BLaER1 treated with 17β-estradiol and CSF1 and Interleukin-3, amounts not matched to agents 10 nM and 100 nM (cell line): ENCODE measurements at regions not wholly inside any gene's neighbourhood (a gene's known extent, or its start where the extent isn't known, plus 50 kb on each side); places are given as distances from the start of the nearest gene placed in this dataset.
A peak's percentile ranks its signal among the peaks of the same experiment; 100 is the strongest.

Experiments used
- H3K27ac ChIP-seq, 11 experiments: shearing (Covaris generic); formaldehyde crosslinking; 2 replicates each; pipeline ENCODE4 v1.8.1; 2022
- H3K27me3 ChIP-seq, 11 experiments: shearing (Covaris generic); formaldehyde crosslinking; 2 replicates each; pipeline ENCODE4 v1.8.1; 2022
- H3K36me3 ChIP-seq, 11 experiments: shearing (Covaris generic); formaldehyde crosslinking; 2 replicates each; pipeline ENCODE4 v1.8.1; 2022
- H3K4me1 ChIP-seq, 10 experiments: shearing (Covaris generic); formaldehyde crosslinking; 2 replicates each; pipeline ENCODE4 v1.8.1; 2022
- H3K4me2 ChIP-seq, 11 experiments: shearing (Covaris generic); formaldehyde crosslinking; 2 replicates each; pipeline ENCODE4 v1.8.1; 2022
- H3K4me3 ChIP-seq, 10 experiments: shearing (Covaris generic); formaldehyde crosslinking; 2 replicates each; pipeline ENCODE4 v1.8.1; 2022
- H3K9ac ChIP-seq, 11 experiments: shearing (Covaris generic); formaldehyde crosslinking; 2 replicates each; pipeline ENCODE4 v1.8.1; 2022
- H3K9me3 ChIP-seq, 11 experiments: shearing (Covaris generic); formaldehyde crosslinking; replicated peaks in 1 of 11; 2 replicates each; pipeline ENCODE4 v1.8.1; 2022
- H4K20me1 ChIP-seq, 11 experiments: shearing (Covaris generic); formaldehyde crosslinking; 2 replicates each; pipeline ENCODE4 v1.8.1; 2022
- Cebpa-rat ChIP-seq, 11 experiments: shearing (Covaris generic); IDR thresholded peaks; 2 replicates each; pipeline ENCODE4 v1.8.1; 2022

GRCh38 chr5:125497651-125498050 is 751.2 kb upstream of the ZNF608 start:
- H3K9ac ChIP-seq = no peak overlapping the region
- TF ChIP-seq Cebpa-rat (IDR thresholded peaks at IDR 0.05) = no peak
- H3K4me1 ChIP-seq = no peaks in the 10 kb centered on the region
- H3K27me3 ChIP-seq = no peaks in the 10 kb centered on the region
- no peaks in the 10 kb centered on the region for H4K20me1 ChIP-seq
- H3K36me3 ChIP-seq = no peaks in the 10 kb centered on the region
- H3K27ac ChIP-seq = no peak overlapping the region
- H3K4me3 ChIP-seq = no peak overlapping the region
- no peak overlapping the region for H3K4me2 ChIP-seq
- H3K9me3 ChIP-seq = 0 out of 22 replicates have a peak, but pooled peaks cover 0 to 3% (median 0%) of the 10 kb centered on the region in 11 experiments

GRCh38 chr5:125499636-125500332 is 753.3 kb upstream of the ZNF608 start:
- Histone ChIP-seq H3K36me3 (no peaks in the 10 kb centered on the region), H3K4me2 (no peak overlapping the region), H3K27me3 (no peaks in the 10 kb centered on the region), H4K20me1 (no peaks in the 10 kb centered on the region), H3K9me3 (no peaks in the 10 kb centered on the region), H3K27ac (no peak overlapping the region), H3K4me3 (no peak overlapping the region), H3K4me1 (no peaks in the 10 kb centered on the region), H3K9ac (no peak overlapping the region)
- no peak for TF ChIP-seq Cebpa-rat (IDR thresholded peaks at IDR 0.05)

DNA sequence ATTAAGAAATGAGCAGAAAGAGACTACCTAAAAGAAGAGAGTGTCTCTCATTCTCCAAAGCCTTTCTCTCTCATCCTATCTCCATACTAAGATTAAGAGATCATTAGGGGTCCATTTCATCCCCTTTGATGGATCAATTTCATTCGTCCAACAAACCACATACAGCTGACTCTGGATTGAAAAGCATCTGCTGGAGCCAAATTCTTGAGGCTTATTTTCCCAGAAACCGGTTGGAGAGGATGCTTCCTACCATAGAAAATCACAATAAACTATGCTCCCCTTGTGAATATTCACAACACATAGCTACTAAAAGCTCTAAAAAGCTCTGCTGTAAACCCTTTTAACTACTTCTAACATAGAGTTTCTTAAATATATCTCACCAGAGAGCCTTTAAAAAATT is 755.0 kb upstream of the ZNF608 start:
- Histone ChIP-seq H3K27me3 (no peaks in the 10 kb centered on the region), H3K9ac (no peak overlapping the region), H3K27ac (no peak overlapping the region), H3K9me3 (no peaks in the 10 kb centered on the region), H3K4me1 (no peaks in the 10 kb centered on the region), H3K36me3 (no peaks in the 10 kb centered on the region), H3K4me3 (no peak overlapping the region), H3K4me2 (no peak overlapping the region), H4K20me1 (no peaks in the 10 kb centered on the region)
- no peak for TF ChIP-seq Cebpa-rat (IDR thresholded peaks at IDR 0.05)

DNA sequence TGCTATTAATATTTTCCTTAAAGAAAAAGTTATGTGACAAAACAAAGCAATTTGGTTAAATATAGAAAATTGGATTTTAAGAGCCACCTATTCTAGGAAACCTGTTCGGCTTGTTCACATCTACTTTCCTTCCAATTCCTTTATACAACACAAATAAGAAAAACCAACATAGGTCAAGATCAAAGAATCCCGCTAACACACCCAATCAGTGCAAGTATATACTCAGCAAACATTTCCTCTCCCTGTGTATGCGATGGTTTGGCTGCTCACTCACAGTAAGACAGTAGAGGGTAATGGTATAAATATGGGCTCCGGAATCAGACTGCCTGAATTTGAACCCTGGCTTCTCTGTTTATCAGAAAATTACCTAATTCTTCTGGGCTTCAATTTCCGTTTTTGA is 757.5 kb upstream of the ZNF608 start:
- no peak overlapping the region for H3K9ac ChIP-seq
- H3K9me3 ChIP-seq = peaks cover 0 to 4% (median 0%) of the 10 kb centered on the region in 11 experiments; a peak in 1 of 22 replicates
- no peaks in the 10 kb centered on the region for H3K36me3 ChIP-seq
- no peak overlapping the region for H3K27ac ChIP-seq
- no peak overlapping the region for H3K4me2 ChIP-seq
- no peak overlapping the region for H3K4me3 ChIP-seq
- H3K4me1 ChIP-seq = no peaks in the 10 kb centered on the region
- no peaks in the 10 kb centered on the region for H4K20me1 ChIP-seq
- no peaks in the 10 kb centered on the region for H3K27me3 ChIP-seq
- no peak for TF ChIP-seq Cebpa-rat (IDR thresholded peaks at IDR 0.05)

GRCh38 chr5:125505115-125505514 is 758.7 kb upstream of the ZNF608 start:
- Histone ChIP-seq H3K4me3 (no peak overlapping the region), H3K4me2 (no peak overlapping the region), H3K9me3 (peaks cover 0 to 4% (median 0%) of the 10 kb centered on the region in 11 experiments; a peak in 1 of 22 replicates), H4K20me1 (no peaks in the 10 kb centered on the region), H3K4me1 (peaks cover 0 to 2% (median 0%) of the 10 kb centered on the region in 10 experiments; a peak in 1 of 20 replicates), H3K36me3 (no peaks in the 10 kb centered on the region), H3K27ac (no peak overlapping the region), H3K9ac (no peak overlapping the region), H3K27me3 (no peaks in the 10 kb centered on the region)
- no peak for TF ChIP-seq Cebpa-rat (IDR thresholded peaks at IDR 0.05)

DNA sequence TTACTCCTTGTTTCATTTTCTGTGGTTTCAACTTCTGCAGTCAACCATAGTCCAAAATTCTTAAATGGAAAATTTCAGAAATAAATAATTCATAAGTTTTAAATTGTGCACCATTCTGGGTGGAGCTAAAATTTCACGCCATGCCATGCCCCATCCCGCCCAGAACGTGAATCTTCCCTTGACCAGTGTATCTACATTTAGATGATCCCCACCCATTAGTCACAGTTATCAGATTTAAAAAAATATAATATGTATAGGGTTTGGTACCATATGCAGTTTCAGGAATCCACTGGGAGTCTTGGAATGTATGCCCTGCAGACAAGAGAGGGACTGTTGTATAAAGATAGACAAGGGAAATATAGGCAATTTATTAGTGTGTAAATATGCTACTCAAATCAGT is 759.7 kb upstream of the ZNF608 start:
- Histone ChIP-seq H4K20me1 (no peaks in the 10 kb centered on the region), H3K27me3 (no peaks in the 10 kb centered on the region), H3K4me2 (no peak overlapping the region), H3K36me3 (no peaks in the 10 kb centered on the region), H3K27ac (no peak overlapping the region), H3K9ac (no peak overlapping the region), H3K4me3 (no peak overlapping the region), H3K4me1 (peaks cover 0 to 10% (median 0%) of the 10 kb centered on the region in 10 experiments; a peak in 2 of 20 replicates), H3K9me3 (peaks cover 0 to 4% (median 0%) of the 10 kb centered on the region in 11 experiments; a peak in 1 of 22 replicates)
- TF ChIP-seq Cebpa-rat (IDR thresholded peaks at IDR 0.05) = no peak

GRCh38 chr5:125508225-125508624 is 761.8 kb upstream of the ZNF608 start:
- no peak overlapping the region for H3K9ac ChIP-seq
- H3K9me3 ChIP-seq = peaks cover 0 to 4% (median 0%) of the 10 kb centered on the region in 11 experiments; a peak in 1 of 22 replicates
- no peaks in the 10 kb centered on the region for H4K20me1 ChIP-seq
- H3K4me2 ChIP-seq = no peak overlapping the region
- H3K4me1 ChIP-seq = peaks cover 0 to 10% (median 0%) of the 10 kb centered on the region in 10 experiments; a peak in 2 of 20 replicates
- H3K27ac ChIP-seq = no peak overlapping the region
- no peaks in the 10 kb centered on the region for H3K27me3 ChIP-seq
- no peak for TF ChIP-seq Cebpa-rat (IDR thresholded peaks at IDR 0.05)
- no peak overlapping the region for H3K4me3 ChIP-seq
- no peaks in the 10 kb centered on the region for H3K36me3 ChIP-seq

GRCh38 chr5:125510651-125511050 is 764.2 kb upstream of the ZNF608 start:
- peaks cover 0 to 10% (median 0%) of the 10 kb centered on the region in 10 experiments; a peak in 2 of 20 replicates for H3K4me1 ChIP-seq
- no peaks in the 10 kb centered on the region for H3K27me3 ChIP-seq
- no peak overlapping the region for H3K9ac ChIP-seq
- H4K20me1 ChIP-seq = no peaks in the 10 kb centered on the region
- H3K4me3 ChIP-seq = no peak overlapping the region
- H3K27ac ChIP-seq = no peak overlapping the region
- TF ChIP-seq Cebpa-rat (IDR thresholded peaks at IDR 0.05) = no peak
- peaks cover 0 to 4% (median 0%) of the 10 kb centered on the region in 11 experiments; a peak in 1 of 22 replicates for H3K9me3 ChIP-seq
- H3K36me3 ChIP-seq = no peaks in the 10 kb centered on the region
- H3K4me2 ChIP-seq = peak overlapping the region in 2 of 11 experiments; percentile 1 to 34; a peak in 2 of 22 replicates

DNA sequence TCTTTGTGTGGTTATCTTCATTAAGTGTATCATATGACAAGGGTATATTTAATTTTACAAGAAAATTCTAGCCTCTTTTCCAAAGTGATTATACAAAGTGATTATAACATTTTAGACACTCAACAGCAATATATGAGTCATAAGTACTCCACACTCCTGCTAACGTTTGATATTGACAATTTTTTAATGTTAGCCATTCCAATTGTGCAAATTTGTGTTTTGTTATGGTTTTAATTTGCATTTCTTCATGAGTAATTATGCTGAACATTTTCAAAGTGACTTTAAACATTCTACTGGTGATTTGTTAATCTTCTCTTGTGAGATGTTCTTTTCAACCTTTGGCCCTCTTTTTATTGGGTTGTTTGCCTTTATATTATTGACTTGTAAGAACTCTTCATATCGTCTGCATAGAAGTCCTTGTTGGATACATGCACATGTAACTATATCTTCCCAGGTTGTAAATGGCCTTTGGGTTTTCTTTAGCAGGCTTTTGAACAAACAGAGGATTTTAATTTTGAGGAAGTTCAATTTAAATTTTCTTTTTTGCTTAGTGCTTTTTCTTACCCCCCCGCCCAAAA is 771.6 kb upstream of the ZNF608 start:
- no peak for TF ChIP-seq Cebpa-rat (IDR thresholded peaks at IDR 0.05)
- Histone ChIP-seq H3K9ac (no peak overlapping the region), H3K27me3 (no peaks in the 10 kb centered on the region)

GRCh38 chr5:125521289-125521688 is 774.9 kb upstream of the ZNF608 start:
- Histone ChIP-seq H3K4me2 (no peak overlapping the region), H3K4me3 (no peak overlapping the region)

More for the DNA sequence above, 771.6 kb upstream of the ZNF608 start:
- Histone ChIP-seq H3K4me1 (no peaks in the 10 kb centered on the region), H3K27ac (no peak overlapping the region), H3K4me3 (no peak overlapping the region), H3K4me2 (no peak overlapping the region), H3K36me3 (no peaks in the 10 kb centered on the region), H3K9me3 (no peaks in the 10 kb centered on the region), H4K20me1 (no peaks in the 10 kb centered on the region)

More at GRCh38 chr5:125521289-125521688, 774.9 kb upstream of the ZNF608 start:
- no peaks in the 10 kb centered on the region for H3K36me3 ChIP-seq
- H3K27me3 ChIP-seq = no peaks in the 10 kb centered on the region
- no peak for TF ChIP-seq Cebpa-rat (IDR thresholded peaks at IDR 0.05)
- H3K27ac ChIP-seq = no peak overlapping the region
- no peak overlapping the region for H3K9ac ChIP-seq
- no peaks in the 10 kb centered on the region for H3K4me1 ChIP-seq
- H4K20me1 ChIP-seq = no peaks in the 10 kb centered on the region
- H3K9me3 ChIP-seq = no peaks in the 10 kb centered on the region
